IMR-90 (cell line): ENCODE measurements at regions not wholly inside any gene's neighbourhood (a gene's known extent, or its start where the extent isn't known, plus 50 kb on each side); places are given as distances from the start of the nearest gene placed in this dataset.

ENCODE experiments used
- ATAC-seq: fragments of 200-7000 bp; cut with Tn5 transposase; 2 replicates; pipeline ENCODE4 v1.9.1; 2020; ENCODE audit warnings: low read depth, mild to moderate bottlenecking, moderate library complexity
- BruUV-seq: library from RNA; stranded (reverse); fragments of 400-500 nt; replicated peaks from 2 replicates; lab custom pipeline; 2021; lab: Mats Ljungman, UMichigan
- CTCF ChIA-PET: fragments of 300-600 bp; formaldehyde crosslinking; extraction: SDS; loops from one replicate; lab custom pipeline; 2021; ENCODE audit warnings: antibody characterized with exemption; lab: Yijun Ruan, JAX
- POLR2A ChIA-PET: fragments of 300-600 bp; sonication (Branson Sonifier 250); formaldehyde crosslinking; loops from one replicate; lab custom pipeline; 2022; ENCODE audit warnings: antibody characterized with exemption; ENCODE audit not compliant: unreplicated experiment; lab: Charles Lee
- DNase-seq: peaks from one replicate; pipeline ENCODE4 v3.0.0; 2013
- H2AFZ ChIP-seq: replicated peaks from 2 replicates; pipeline ENCODE3; 2013; ENCODE audit warnings: low read length, mild to moderate bottlenecking; ENCODE audit not compliant: poor library complexity
- H2AK5ac ChIP-seq: 2 replicates; pipeline ENCODE4 v1.6.1; 2013; ENCODE audit warnings: low read depth, low read length, inconsistent platforms
- H2AK9ac ChIP-seq: replicated peaks from 2 replicates; pipeline ENCODE3; 2013; ENCODE audit warnings: mild to moderate bottlenecking, low read depth, low read length, moderate library complexity; ENCODE audit not compliant: poor library complexity
- H2BK120ac ChIP-seq: 2 replicates; pipeline ENCODE4 v1.6.1; 2013; ENCODE audit warnings: low read depth, low read length, inconsistent platforms
- H2BK15ac ChIP-seq: 3 replicates; pipeline ENCODE4 v1.6.1; 2013; ENCODE audit warnings: low read depth, low read length, inconsistent platforms
- H2BK20ac ChIP-seq: 2 replicates; pipeline ENCODE4 v1.6.1; 2013; ENCODE audit warnings: low read depth, mild to moderate bottlenecking, inconsistent platforms, low read length, moderate library complexity
- H2BK5ac ChIP-seq: 2 replicates; pipeline ENCODE4 v1.6.1; 2013; ENCODE audit warnings: mild to moderate bottlenecking, low read depth, low read length, inconsistent platforms; ENCODE audit not compliant: poor library complexity, severe bottlenecking
- H3K14ac ChIP-seq: replicated peaks from 2 replicates; pipeline ENCODE4 v1.6.1; 2013; ENCODE audit warnings: low read depth, low read length, inconsistent platforms
- H3K18ac ChIP-seq: 2 replicates; pipeline ENCODE4 v1.6.1; 2013; ENCODE audit warnings: low read depth, low read length, control low read depth
- H3K23ac ChIP-seq: 2 replicates; pipeline ENCODE4 v1.6.1; 2013; ENCODE audit warnings: low read depth, low read length, inconsistent platforms
- H3K27ac ChIP-seq: 2 replicates; pipeline ENCODE4 v1.5.1; 2013; ENCODE audit warnings: mild to moderate bottlenecking, control low read depth, low read length; ENCODE audit not compliant: insufficient read depth
- H3K27me3 ChIP-seq: 2 replicates; pipeline ENCODE4 v1.6.1; 2013; ENCODE audit warnings: low read length; ENCODE audit not compliant: control insufficient read depth, insufficient read depth
- H3K36me3 ChIP-seq: 2 replicates; pipeline ENCODE4 v1.6.1; 2013; ENCODE audit warnings: low read length, mixed read lengths; ENCODE audit not compliant: control insufficient read depth, insufficient read depth
- H3K4ac ChIP-seq: 2 replicates; pipeline ENCODE4 v1.6.1; 2013; ENCODE audit warnings: low read depth, low read length, inconsistent platforms
- H3K4me1 ChIP-seq: 2 replicates; pipeline ENCODE4 v1.6.1; 2013; ENCODE audit warnings: low read length, mixed read lengths; ENCODE audit not compliant: control insufficient read depth, insufficient read depth
- H3K4me2 ChIP-seq: 2 replicates; pipeline ENCODE4 v1.6.1; 2013; ENCODE audit warnings: low read depth, mild to moderate bottlenecking, control low read depth, low read length, moderate library complexity
- H3K4me3 ChIP-seq: 2 replicates; pipeline ENCODE4 v1.5.1; 2013; ENCODE audit warnings: low read depth, mild to moderate bottlenecking, control low read depth, low read length, moderate library complexity; ENCODE audit not compliant: insufficient read depth
- H3K56ac ChIP-seq: 2 replicates; pipeline ENCODE4 v1.6.1; 2013; ENCODE audit warnings: low read length, inconsistent platforms; ENCODE audit not compliant: insufficient read depth; ENCODE audit errors: extremely low read depth
- H3K79me1 ChIP-seq, 2 experiments: 2 replicates each; pipeline ENCODE4 v1.6.1; 2013; ENCODE audit warnings: low read length in 2 of 2, inconsistent platforms in 1 of 2, low read depth in 1 of 2
- H3K9ac ChIP-seq: 2 replicates; pipeline ENCODE4 v1.6.1; 2013; ENCODE audit warnings: low read depth, low read length, control low read depth
- H3K9me1 ChIP-seq: 2 replicates; pipeline ENCODE4 v1.6.1; 2013; ENCODE audit warnings: low read length, inconsistent platforms; ENCODE audit not compliant: insufficient read depth
- H3K9me3 ChIP-seq: 2 replicates; pipeline ENCODE4 v1.6.1; 2013; ENCODE audit warnings: low read length; ENCODE audit not compliant: control insufficient read depth, insufficient read depth
- H4K20me1 ChIP-seq: 2 replicates; pipeline ENCODE4 v1.6.1; 2013; ENCODE audit warnings: low read length, inconsistent platforms; ENCODE audit not compliant: insufficient read depth
- H4K5ac ChIP-seq: 2 replicates; pipeline ENCODE4 v1.6.1; 2013; ENCODE audit warnings: mild to moderate bottlenecking, low read depth, low read length, control low read depth
- H4K8ac ChIP-seq, 2 experiments: 2 replicates each; pipeline ENCODE4 v1.6.1; 2013; ENCODE audit warnings: low read depth in 2 of 2, low read length in 2 of 2, control low read depth in 1 of 2, inconsistent platforms in 1 of 2
- H4K91ac ChIP-seq: 2 replicates; pipeline ENCODE4 v1.6.1; 2013; ENCODE audit warnings: low read depth, low read length, inconsistent platforms; ENCODE audit not compliant: insufficient read depth
- BHLHE40 ChIP-seq: fragments of 150-350 bp; IDR thresholded peaks from 2 replicates; pipeline ENCODE4 v1.6.1; 2016; ENCODE audit warnings: mild to moderate bottlenecking, low read depth, low read length
- CEBPB ChIP-seq: IDR thresholded peaks from 2 replicates; pipeline ENCODE4 v1.6.1; 2012; ENCODE audit warnings: low read depth, low read length, improper control_type of control experiment
- CHD1 ChIP-seq: IDR thresholded peaks from 2 replicates; pipeline ENCODE4 v1.6.1; 2012; ENCODE audit warnings: low read depth, low read length, improper control_type of control experiment
- CTCF ChIP-seq: conservative IDR thresholded peaks from 2 replicates; pipeline ENCODE4 v1.5.1; 2012; ENCODE audit warnings: mild to moderate bottlenecking, low read depth, low read length, improper control_type of control experiment
- ELK1 ChIP-seq: fragments of 150-350 bp; IDR thresholded peaks from 2 replicates; pipeline ENCODE4 v1.6.1; 2016; ENCODE audit warnings: low read depth, mild to moderate bottlenecking, low read length, moderate library complexity, borderline replicate concordance
- FOS ChIP-seq: fragments of 150-350 bp; IDR thresholded peaks from 2 replicates; pipeline ENCODE4 v1.6.1; 2016; ENCODE audit warnings: low read depth, low read length
- MAFK ChIP-seq: IDR thresholded peaks from 2 replicates; pipeline ENCODE4 v1.6.1; 2012; ENCODE audit warnings: low read depth, low read length, improper control_type of control experiment
- MAZ ChIP-seq: IDR thresholded peaks from 2 replicates; pipeline ENCODE4 v1.6.1; 2012; ENCODE audit warnings: low read depth, mild to moderate bottlenecking, low read length, improper control_type of control experiment, moderate library complexity, borderline replicate concordance
- MXI1 ChIP-seq: IDR thresholded peaks from 2 replicates; pipeline ENCODE4 v1.6.1; 2012; ENCODE audit warnings: low read depth, mild to moderate bottlenecking, low read length, moderate library complexity, borderline replicate concordance
- POLR2A ChIP-seq: IDR thresholded peaks from 2 replicates; pipeline ENCODE4 v1.6.1; 2012; ENCODE audit warnings: mild to moderate bottlenecking, low read depth, low read length
- RAD21 ChIP-seq: IDR thresholded peaks from 2 replicates; pipeline ENCODE4 v1.6.1; 2012; ENCODE audit warnings: low read length, improper control_type of control experiment
- RFX5 ChIP-seq: IDR thresholded peaks from 2 replicates; pipeline ENCODE4 v1.8.0; 2012; ENCODE audit warnings: low read depth, mild to moderate bottlenecking, low read length, moderate library complexity
- SMC3 ChIP-seq: fragments of 150-350 bp; IDR thresholded peaks from 2 replicates; pipeline ENCODE4 v1.6.1; 2016; ENCODE audit warnings: low read depth, mild to moderate bottlenecking, antibody characterized with exemption, low read length, moderate library complexity
- dilution Hi-C: fragments of 300-500 bp; cut with HindIII; formaldehyde crosslinking; loops from one replicate; pipeline ENCODE4 v1.14.3; 2018; ENCODE audit warnings: low sequenced_read_pairs; ENCODE audit not compliant: unreplicated experiment
- in situ Hi-C: fragments of 300-500 bp; cut with MboI; formaldehyde crosslinking; loops from 3 replicates; pipeline ENCODE4 v1.14.3; 2019; ENCODE audit warnings: low sequenced_read_pairs, inconsistent platforms, mixed read lengths
- intact Hi-C: fragments of 100-400 bp; cut with micrococcal nuclease; formaldehyde crosslinking; loops from 2 replicates; pipeline ENCODE4 v1.10.0; 2022
- TF ChIP-seq, protein P1 (sequence below): fragments of 150-350 bp; IDR thresholded peaks from 2 replicates; pipeline ENCODE4 v1.6.1; 2017; ENCODE audit warnings: mild to moderate bottlenecking, antibody characterized with exemption, low read length, low read depth

DNA sequence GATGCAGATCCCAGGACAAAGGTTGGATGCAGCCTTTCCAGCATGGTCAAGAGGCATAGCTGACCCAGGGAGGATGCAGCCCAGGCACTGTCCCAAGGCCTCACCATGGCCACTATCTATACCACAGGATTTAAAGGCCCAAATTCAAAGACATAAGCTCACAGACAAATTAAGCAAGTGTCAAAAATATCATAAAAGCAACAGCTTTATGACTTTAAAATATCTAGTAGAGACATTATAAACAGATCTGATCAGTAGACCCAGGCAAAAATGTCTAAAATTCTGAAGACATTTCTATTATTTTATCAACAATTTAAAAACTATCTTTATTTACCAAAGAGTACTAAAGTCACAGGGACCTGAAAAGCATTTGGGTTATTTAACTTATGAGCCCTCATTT is 373.5 kb downstream of the CDC5L start:
- no peaks in the 10 kb centered on the region for H3K79me1 ChIP-seq
- H3K36me3 ChIP-seq: no peaks in the 10 kb centered on the region
- no peaks in the 10 kb centered on the region for H3K9me1 ChIP-seq
- no peak overlapping the region for H3K14ac ChIP-seq
- no peak for TF ChIP-seq CEBPB
- no peak for TF ChIP-seq MAFK
- TF ChIP-seq RAD21: no peak
- TF ChIP-seq BHLHE40: no peak
- TF ChIP-seq ELK1: no peak
- no peak for TF ChIP-seq SMC3
- no peak for TF ChIP-seq RFX5
- TF ChIP-seq MXI1: no peak
- no peak for TF ChIP-seq FOS
- TF ChIP-seq CHD1: no peak
- TF ChIP-seq, protein P1, sequence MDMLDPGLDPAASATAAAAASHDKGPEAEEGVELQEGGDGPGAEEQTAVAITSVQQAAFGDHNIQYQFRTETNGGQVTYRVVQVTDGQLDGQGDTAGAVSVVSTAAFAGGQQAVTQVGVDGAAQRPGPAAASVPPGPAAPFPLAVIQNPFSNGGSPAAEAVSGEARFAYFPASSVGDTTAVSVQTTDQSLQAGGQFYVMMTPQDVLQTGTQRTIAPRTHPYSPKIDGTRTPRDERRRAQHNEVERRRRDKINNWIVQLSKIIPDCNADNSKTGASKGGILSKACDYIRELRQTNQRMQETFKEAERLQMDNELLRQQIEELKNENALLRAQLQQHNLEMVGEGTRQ: no peak
- no peak for TF ChIP-seq MAZ
- no peak for TF ChIP-seq CTCF
- no peak for TF ChIP-seq POLR2A
- H3K18ac ChIP-seq: no peak overlapping the region
- H4K8ac ChIP-seq: no peak overlapping the region
- ChIA-PET CTCF (no interaction called here), POLR2A (no interaction called here)
- in situ Hi-C loops: no loop called here
- no peak overlapping the region for H2AK5ac ChIP-seq
- H2BK5ac ChIP-seq: no peak overlapping the region
- no peak for DNase-seq
- H2AFZ ChIP-seq: no peak overlapping the region
- no peak overlapping the region for H2AK9ac ChIP-seq
- no peak overlapping the region for H4K91ac ChIP-seq
- no TSS peak for BruUV-seq
- ATAC-seq: no peak
- H2BK120ac ChIP-seq: no peak overlapping the region
- H2BK20ac ChIP-seq: no peak overlapping the region
- H4K5ac ChIP-seq: no peak overlapping the region
- no peak overlapping the region for H3K9ac ChIP-seq
- no peaks in the 10 kb centered on the region for H4K20me1 ChIP-seq
- no peak overlapping the region for H3K27ac ChIP-seq
- H3K4me2 ChIP-seq: no peak overlapping the region
- H3K9me3 ChIP-seq: peaks cover 3% of the 10 kb centered on the region
- H3K23ac ChIP-seq: no peak overlapping the region
- dilution Hi-C loops: no loop called here
- H3K4me3 ChIP-seq: no peak overlapping the region
- no peak overlapping the region for H3K56ac ChIP-seq
- intact Hi-C loops: no loop called here
- no peak overlapping the region for H2BK15ac ChIP-seq
- no peaks in the 10 kb centered on the region for H3K4me1 ChIP-seq
- H3K27me3 ChIP-seq: peaks cover 1% of the 10 kb centered on the region; the same call in 1 of the 2 replicates
- H3K4ac ChIP-seq: no peak overlapping the region
